GM19238 (cell line): ENCODE measurements at regions not wholly inside any gene's neighbourhood (a gene's known extent, or its start where the extent isn't known, plus 50 kb on each side); places are given as distances from the start of the nearest gene placed in this dataset.

Experiments
- DNase-seq: peaks from one replicate; pipeline ENCODE4 v3.0.0; 2011; ENCODE audit warnings: low spot score; ENCODE audit not compliant: insufficient read length

DNA sequence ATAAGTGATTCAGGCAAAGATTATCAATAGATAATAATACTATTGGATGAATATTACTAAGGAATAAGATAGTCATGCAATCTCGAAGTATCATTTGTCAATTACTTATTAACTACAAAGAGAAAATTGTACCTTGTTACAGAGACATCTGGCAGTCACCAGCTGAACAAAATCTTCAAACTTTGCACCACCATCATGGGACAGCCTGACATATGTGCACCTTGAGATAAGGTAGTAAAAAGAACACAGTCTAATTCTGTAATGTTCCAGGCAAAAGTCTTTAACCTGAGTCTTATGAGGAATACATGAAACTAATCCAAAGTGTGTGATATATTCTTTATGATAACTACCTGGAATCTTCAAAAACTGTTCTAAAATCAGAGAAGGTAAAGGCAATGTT lies 423.0 kb upstream of the ZNF608 start:
- DNase-seq = no peak

DNA sequence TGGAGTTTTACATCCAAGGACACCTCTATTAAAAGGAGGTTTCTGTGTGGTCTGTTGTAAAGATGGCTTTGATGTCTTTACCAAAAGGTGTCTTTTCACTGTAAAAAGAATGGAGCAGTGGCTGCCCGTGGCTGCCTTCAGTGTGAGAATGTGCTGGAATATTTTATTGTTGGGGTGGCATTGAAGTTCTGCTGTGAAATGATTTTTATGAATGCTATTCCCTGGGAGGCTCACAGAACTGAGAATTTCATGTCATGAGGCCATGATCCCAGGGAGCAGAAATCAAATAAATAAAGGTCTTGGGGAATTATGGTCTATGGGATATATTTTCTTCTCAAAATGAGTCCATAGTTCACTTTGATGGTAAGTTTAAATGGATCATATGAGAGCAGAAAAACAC lies 425.2 kb upstream of the ZNF608 start:
- DNase-seq = no peak

DNA sequence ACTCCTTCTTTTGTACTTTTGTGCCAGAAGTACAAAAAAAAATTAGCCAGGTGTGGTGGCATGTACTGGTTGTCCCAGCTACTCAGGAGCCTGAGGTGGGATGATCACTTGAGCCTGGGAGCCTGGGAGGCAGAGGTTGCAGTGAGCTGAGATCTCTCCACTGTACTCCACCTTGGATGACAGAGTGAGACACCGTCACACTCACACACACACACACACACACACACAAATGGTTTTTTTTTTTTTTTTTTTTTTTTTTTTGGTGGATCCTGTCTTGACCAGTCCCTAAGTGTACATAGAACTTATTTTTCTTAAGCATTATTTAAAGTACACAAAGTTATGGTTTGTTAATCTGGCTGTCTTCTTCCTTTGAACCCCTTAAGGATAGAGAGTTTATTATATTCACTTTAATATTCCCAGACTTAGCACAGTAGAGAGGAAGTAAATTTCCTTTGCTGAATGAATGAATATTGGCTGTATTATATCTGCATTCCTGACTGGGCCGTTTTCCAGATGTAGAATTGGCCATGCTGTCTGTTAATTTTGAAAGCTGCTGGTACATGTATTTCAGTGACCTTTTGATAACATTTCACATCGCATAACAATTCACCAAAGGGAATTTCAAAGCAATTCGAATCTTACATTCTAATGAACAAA lies 429.0 kb upstream of the ZNF608 start:
- DNase-seq = no peak

DNA sequence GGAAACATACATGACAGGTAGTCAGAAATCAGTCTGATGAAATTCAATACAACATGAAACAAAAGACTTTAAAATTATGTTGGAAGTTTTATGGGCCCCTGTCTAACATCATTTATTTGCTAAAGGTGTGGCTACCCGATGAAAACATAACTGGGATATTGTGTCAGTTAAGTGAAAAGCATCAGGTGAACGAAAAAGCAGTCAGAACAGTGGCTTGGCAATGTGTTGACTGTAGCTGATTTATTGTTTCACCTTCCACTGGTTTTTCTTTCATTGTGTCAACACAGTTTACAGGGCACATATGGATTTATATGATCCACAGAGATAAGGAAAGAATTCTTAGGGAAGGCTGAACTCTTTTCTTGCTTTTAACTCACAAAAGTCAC lies 429.6 kb upstream of the ZNF608 start:
- DNase-seq = no peak

DNA sequence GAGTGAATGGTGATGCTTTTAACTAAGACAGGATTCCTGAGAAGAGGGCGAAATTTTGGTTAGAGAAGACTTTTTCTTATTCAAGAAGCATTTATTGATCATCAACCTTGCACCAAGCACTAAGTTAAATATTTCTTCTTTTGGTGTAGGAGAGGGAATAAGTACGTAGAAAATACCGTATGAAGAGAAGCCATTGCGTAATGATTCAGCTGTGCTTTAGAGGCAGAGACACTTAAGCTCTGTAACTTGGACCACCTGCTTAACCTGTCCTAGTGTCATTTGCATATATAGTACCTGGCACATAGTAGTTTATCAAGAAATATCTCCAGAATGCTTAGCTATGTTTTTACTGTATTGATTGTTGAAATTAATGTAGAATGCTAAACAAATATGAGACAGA lies 430.9 kb upstream of the ZNF608 start:
- DNase-seq = no peak

DNA sequence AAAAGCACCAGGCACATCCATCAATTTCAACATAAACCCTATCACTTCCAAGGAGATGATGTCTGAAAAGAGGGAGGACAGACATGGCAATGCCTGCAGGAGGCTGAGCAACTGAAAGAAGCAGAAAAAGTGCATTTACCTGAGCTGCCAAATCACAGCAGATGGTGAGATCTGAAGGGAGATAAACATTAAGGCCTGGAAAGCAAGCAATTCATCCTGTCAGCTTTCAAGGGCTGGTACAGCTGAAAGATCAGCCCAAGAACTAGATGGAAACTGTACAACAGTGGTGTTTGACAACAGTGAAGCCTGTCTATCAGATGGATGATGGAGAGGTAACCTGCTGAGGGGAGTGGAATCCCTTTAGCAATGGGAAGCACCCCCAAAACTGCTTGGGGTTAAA lies 433.2 kb upstream of the ZNF608 start:
- no peak for DNase-seq

DNA sequence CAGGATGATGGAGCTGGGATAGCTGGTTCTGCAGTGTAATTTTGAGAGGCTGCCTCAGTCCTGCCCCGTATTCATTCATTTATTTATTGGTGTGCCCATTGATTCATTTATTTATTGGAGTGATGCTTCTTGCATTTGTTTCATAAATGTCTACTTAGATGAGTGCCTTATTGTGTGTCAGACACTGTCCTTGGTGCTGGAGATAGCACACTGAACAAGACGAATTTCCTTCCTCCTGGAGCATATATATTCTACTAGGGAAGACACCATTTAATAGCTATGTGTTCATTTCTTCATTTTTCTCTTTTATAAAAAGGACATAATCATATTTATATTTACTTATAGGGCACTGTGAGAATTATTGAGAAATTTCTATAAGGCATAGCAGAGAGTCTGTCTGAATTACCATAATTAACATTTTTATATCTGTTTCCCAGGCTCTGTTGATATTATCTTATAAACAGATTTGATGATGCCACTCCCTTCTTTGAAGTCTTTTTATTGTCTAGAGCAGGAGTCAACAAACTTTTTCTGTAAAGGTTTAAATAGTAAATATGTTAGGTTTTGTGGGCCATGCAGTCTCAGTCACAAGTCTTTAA lies 433.9 kb upstream of the ZNF608 start:
- DNase-seq = no peak

DNA sequence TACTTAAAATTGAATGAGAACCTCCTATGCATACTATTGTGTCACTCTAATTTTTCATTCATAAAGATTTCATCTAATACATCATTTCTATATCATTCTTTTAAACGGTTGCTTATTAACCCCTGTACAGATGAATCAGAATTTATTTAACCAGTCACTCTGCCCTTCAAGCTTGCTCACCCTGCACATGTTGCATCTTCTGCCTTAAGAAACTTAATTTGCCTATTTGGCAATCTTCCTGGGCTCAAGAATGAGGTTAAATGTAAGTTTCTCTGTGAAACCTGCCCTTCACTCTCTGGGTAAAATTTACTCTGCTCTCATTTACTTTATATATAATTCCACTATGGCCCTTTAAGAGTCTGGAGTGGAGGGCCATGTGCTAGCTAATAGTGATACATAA lies 434.7 kb upstream of the ZNF608 start:
- DNase-seq = no peak

DNA sequence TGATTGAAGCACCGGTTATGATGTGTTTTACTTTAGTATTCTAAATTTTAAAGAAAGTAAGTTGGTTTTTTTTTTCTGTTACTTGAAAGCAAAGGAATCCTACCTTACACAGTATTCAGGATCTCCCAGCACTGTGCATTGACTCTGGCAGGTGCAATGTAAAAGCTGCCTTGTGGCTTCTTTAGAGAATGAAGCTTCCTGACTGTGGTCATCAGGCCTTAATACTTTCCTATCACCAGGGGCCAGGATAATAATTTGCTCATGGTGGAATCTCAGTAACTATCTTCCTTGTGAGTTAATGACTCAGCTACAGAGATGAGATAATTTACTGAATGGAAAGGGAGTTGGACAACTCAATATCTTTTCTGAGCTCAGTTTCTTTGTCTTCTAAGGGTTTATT lies 435.5 kb upstream of the ZNF608 start:
- no peak for DNase-seq

DNA sequence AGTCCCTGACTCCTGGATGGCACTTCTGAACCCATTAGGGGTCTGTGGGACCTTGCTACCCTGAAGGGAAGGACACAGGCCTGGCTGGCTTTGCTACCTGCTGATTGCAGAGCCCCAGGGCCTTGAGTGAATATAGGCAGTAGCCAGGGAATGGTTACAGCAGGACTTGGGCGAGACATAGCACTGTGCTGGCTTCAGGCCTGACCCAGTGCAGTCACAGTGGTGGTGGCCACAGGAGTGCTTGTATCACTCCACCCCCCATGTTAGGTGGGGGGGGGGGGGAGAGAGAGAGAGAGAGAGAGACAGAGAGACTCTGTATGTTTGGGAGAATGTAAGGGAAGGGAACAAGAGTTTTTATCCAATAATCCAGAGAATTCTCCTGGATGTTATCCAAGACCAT lies 439.3 kb upstream of the ZNF608 start:
- DNase-seq = no peak

DNA sequence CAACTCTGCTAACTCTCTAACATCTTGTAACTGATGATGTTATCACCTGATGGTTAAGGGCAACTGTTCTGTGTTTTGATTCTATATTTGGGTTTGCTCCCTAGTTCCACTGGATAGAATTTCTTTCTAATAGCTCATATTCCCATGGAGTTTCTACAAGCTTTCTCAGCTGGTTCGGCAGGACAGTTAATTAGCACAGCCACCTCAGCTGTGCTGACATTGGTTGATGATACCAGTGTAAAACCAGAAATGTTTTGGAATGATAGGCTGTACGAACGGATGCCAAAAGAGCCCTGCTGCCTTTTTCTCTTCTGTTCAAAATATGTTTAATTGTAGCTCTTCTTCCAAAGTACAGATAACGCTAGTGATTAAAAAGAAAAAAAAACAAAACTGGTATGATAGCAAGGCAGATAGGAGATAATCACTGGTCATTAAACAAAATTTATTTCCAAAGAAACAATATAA lies 440.5 kb upstream of the ZNF608 start:
- no peak for DNase-seq

DNA sequence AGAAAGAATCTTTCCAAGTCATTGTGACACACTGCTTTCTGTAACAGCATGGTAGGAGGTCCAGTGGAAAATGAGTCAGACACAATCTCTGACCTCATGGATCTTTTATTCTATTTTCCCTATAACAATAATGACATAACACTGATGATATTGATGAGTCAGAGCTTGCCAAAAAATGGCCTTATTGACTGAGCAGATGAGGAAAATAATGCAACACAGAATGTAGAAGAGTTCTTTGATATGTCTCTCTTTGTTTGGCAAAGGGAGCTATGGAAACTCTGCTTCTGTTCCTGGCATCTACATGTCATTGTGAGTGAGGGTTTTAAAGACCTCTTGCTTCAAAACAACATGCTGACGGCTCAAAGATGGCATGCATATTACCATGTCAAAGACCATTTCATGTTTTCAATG lies 443.1 kb upstream of the ZNF608 start:
- no peak for DNase-seq

DNA sequence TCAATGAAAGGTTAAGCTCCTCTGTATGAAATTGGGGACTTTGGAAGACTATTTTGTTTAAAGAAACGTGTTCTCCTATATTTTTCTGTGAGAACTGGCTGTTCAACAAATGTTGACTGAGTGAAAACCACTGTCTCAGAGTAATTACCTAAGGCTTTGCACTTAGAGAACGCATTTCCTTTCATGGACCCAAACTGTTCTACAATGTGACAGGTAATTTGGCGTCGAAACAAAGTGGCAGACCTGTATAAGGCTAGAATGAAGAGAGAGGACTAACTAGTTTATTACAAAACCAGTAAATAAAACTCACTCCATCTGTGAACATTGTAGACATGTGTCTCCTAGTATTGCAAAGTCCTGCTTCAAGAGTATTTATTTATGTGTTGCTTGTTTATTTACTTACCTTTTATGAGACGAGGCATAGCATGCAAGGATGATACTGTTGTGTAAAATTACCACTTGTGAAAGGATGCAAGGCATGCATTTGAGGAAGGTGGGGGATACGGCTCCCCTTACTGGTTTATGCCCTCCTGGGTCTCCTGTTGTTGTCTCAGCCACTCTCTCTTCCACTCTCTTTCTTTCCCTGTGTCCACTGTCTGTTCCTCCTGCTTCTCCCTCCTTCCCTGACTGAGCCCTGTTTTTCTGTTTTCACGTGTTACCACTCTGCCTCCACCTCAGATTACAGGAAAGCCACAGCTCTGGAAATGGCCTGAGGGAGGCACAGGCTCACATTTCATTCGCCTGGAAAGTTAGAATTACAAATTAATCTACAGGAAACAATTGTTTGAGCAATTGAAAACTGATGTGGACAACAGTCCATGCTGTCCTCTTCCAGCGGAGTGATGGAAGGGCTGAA lies 444.0 kb upstream of the ZNF608 start:
- DNase-seq = no peak

DNA sequence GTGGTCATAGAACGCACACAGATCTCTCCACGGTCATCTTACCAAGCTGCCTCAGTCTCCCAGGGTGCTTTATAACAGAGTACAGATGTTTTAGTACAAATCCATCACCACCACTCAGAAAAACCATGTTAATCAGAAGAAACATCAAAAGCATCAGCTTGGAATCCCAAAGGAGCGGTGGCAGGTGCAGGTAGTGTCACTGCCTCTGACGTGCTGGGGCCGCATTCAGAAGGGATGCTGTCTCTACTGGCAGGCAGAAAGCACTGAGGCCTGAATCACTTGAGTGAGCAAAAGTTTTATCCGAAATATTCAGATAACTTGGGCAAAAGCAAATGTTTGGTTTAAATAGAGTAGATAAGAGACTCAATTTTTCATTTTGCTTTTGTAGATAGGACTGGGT lies 448.4 kb upstream of the ZNF608 start:
- DNase-seq = no peak

DNA sequence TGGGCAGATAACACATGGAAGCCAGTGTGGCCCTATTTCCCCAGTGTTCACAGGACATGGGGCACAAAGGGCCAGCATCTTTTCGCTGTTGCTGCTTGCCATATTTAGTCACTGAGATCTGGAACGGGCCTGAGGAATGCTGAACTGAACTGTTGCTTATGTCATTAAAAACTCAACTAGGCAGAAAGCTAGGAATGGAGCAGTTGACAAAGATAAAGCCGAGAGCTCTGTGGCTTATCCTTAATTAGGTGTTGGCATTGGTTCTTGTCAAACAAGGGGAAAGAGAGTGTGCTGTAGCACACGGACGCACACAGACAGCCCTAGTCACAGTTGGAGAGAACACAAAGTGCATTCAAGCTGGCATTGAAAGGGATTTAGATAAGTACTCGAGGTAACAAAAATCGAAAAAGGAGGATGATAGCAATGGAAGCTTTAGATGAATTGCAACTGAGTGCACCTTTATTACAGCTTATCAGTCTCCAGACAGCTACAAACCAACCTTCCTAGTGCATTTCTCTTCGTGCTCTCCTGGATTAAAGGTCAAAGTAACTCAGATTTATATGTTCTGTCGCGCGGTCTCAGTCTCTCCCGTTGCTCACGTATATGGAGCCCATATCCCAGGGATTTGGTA lies 450.2 kb upstream of the ZNF608 start:
- DNase-seq = no peak

DNA sequence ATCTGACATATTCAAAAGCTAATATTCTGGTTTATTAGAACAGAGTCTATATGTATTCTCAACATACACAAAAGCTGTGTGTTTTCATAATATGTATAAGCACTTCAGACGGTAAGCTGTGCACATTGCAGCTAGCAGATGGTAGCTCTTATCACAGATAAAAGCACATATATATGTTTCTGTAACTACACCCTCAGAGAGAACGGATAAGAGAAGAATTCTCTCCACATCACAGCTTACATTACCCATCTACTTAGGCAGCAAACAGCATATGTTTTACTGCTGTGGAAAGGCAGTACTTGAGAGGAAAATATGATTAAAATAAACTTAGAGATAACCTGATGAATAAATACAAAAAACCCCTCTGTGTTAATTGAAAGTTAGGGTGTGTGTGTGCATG lies 450.9 kb upstream of the ZNF608 start:
- no peak for DNase-seq

DNA sequence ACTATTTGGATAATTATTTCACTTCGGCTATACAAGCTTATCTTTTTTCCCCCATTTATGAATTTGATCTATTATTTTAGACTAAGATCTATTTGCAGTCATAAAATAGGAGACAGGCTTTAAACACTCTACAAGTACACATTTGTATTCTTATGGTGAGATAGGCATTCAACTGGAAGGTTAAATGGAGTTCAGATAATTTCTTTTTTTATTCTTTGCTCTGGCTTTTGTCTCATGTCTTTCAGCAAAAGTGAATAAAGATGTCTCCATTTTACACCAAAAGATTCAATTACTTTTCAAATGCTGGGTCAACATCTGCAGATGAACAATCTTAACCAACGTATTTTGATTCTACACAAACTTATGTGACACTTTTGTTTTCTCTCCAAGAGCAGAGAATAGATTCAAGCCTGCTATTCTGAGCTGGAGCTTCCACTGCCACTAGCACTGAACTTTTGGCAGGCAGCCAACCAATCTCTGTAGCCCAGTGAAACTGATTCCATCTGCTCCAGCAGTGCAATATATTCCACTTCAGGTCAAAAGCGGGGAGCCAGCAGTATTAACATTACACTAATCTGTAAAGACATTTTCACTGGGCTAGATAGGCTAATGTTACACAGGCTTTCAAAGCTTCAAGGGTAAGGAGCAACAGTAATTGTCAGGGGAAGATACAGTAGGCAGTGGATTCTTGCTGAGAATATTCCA lies 452.0 kb upstream of the ZNF608 start:
- no peak for DNase-seq

DNA sequence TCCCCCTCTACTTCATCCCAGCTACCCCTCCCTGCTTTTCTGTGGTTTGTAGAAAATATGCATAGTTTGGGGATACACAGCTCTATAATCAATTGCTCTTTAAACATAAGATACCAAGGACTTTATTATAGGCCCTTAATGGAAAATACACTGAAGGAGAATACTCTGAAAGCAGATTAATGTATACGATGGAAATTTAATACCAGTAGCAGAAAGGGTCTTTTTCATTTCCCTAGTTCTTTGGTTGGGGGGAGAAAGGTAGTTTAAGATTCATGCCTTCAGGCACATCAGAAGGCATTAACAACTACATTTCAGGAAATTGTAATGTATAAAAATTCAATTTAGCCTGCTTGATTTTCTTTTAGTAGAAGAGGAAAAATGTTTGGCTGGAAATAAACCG lies 452.9 kb upstream of the ZNF608 start:
- DNase-seq = no peak

DNA sequence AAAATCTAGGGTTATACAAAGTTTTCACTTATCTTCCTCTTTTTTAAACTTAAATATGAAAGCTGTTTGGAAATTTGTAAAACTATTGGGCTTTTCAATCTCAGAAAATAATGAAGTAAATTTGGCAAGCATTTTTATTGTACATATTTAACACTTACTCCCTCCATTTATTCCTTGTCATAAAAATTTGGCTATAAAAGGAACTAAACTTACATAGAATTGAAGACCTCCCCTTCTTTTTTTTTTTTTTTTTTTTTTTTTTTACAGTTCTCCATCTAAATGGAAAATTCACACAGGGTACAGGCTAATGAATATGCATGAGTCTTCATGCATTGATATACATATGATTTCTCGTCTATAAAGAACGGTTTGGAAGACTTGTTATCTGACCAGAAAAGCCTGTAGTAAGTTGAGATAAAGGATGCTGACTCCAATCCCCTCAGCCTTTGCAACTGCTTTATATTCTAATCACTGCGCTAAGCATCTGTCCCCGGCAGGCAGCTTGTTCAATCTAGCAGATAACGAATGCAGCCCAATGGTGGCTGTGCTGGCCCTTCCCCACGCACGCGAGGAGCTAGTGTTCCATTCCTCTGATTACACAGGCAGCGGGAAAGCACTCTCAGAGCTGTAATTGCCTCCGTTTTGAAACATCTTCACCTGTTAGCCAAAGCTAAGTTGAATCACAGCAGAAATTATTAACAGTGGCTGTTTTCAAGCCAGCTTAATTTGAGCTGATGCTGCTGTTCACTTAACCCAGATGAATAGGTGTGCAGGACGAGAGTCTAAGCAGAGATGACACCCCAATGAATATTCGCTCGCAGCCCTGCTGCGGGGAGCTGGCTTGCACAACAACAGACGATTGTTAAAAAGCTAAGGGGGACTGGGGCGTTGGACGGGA lies 453.8 kb upstream of the ZNF608 start:
- DNase-seq = no peak

DNA sequence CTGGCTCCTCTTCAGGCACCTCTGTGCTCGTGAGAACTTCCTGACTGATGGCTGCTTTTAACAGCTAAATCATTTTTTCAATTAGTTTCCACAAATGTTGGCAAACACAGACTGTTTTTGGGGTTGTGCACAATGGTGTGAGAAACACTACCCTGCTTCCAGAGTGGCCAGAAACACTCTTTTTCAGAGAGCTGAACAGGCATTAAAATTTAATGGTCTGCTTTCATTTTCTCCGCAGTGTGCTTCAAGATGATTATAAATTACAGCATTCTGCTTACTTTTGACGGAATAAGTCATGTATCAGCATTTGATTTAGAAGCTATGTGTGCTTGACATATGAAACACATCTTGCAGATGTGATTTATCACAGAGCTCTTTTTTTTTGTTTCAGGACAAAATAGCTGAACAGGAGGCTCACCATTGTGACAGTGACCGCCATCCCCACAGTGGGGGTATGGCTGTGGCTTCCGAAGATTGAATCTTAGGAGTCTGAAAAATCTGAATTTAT lies 454.5 kb upstream of the ZNF608 start:
- DNase-seq = no peak
